PFSK-1 (cell line): ENCODE measurements at regions not wholly inside any gene's neighbourhood (a gene's known extent, or its start where the extent isn't known, plus 50 kb on each side); places are given as distances from the start of the nearest gene placed in this dataset.

Experiments used
- FOXP2 ChIP-seq: optimal IDR thresholded peaks from 2 replicates; pipeline ENCODE3; 2011; ENCODE audit warnings: borderline replicate concordance, control low read depth, inconsistent platforms; ENCODE audit not compliant: insufficient read depth; ENCODE audit errors: extremely low read length, extremely low read depth
- POLR2AphosphoS5 ChIP-seq: IDR thresholded peaks from 2 replicates; pipeline ENCODE4 v1.6.1; 2012; ENCODE audit warnings: low read depth, mild to moderate bottlenecking, control low read depth, low read length, moderate library complexity
- TAF1 ChIP-seq: IDR thresholded peaks from 2 replicates; pipeline ENCODE4 v1.6.1; 2012; ENCODE audit warnings: low read length, control low read depth, borderline replicate concordance; ENCODE audit not compliant: insufficient read depth
- TF ChIP-seq, protein P1 (sequence below), 2 experiments: IDR thresholded peaks; 2 replicates each; pipeline versions ENCODE4 v1.6.1 to v1.8.0; 2011 to 2012; ENCODE audit warnings: low read depth in 2 of 2, low read length in 2 of 2, control low read depth in 1 of 2, inconsistent platforms in 1 of 2, mild to moderate bottlenecking in 1 of 2, moderate library complexity in 1 of 2; ENCODE audit not compliant: insufficient read depth in 1 of 2

DNA sequence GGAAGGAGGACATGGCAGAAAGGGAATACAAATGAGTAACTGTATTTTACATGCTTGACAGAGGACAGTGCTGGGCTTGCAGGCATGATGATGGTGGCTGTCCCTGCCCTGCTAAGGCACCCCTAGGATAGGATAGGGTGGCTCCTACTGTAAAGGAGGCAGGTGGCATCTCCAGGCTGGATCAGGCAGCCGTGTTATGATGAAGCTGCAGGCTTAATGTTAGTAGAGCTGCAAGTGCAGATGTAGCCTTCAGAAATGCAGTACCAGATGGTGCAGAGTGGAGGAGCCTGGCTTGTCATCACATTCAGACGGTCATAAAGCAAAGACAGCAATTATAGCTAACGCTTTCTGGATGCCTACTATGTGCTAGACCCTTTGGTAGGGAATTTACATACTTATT, 287.9 kb upstream of the PODXL start:
- TF ChIP-seq TAF1 (no peak), POLR2AphosphoS5 (no peak), FOXP2 (no peak)
- TF ChIP-seq, protein P1, sequence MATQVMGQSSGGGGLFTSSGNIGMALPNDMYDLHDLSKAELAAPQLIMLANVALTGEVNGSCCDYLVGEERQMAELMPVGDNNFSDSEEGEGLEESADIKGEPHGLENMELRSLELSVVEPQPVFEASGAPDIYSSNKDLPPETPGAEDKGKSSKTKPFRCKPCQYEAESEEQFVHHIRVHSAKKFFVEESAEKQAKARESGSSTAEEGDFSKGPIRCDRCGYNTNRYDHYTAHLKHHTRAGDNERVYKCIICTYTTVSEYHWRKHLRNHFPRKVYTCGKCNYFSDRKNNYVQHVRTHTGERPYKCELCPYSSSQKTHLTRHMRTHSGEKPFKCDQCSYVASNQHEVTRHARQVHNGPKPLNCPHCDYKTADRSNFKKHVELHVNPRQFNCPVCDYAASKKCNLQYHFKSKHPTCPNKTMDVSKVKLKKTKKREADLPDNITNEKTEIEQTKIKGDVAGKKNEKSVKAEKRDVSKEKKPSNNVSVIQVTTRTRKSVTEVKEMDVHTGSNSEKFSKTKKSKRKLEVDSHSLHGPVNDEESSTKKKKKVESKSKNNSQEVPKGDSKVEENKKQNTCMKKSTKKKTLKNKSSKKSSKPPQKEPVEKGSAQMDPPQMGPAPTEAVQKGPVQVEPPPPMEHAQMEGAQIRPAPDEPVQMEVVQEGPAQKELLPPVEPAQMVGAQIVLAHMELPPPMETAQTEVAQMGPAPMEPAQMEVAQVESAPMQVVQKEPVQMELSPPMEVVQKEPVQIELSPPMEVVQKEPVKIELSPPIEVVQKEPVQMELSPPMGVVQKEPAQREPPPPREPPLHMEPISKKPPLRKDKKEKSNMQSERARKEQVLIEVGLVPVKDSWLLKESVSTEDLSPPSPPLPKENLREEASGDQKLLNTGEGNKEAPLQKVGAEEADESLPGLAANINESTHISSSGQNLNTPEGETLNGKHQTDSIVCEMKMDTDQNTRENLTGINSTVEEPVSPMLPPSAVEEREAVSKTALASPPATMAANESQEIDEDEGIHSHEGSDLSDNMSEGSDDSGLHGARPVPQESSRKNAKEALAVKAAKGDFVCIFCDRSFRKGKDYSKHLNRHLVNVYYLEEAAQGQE (IDR thresholded peaks at IDR 0.05; ENCODE audit: insufficient read depth in 1 of 2, low read depth in 2 of 2, low read length in 2 of 2): no peak
